HG02588 (cell line): ENCODE measurements at regions not wholly inside any gene's neighbourhood (a gene's known extent, or its start where the extent isn't known, plus 50 kb on each side); places are given as distances from the start of the nearest gene placed in this dataset.
"Not testable (repeated sequence)": the region's sequence is repeated elsewhere in the genome, so short reads cannot be mapped to it uniquely, and the experiment has no call there.

ENCODE experiments used
- ATAC-seq: cut with Tn5 transposase; IDR thresholded peaks from one replicate; pipeline ENCODE4 v1.9.1; 2021; ENCODE audit warnings: mild to moderate bottlenecking, moderate library complexity; ENCODE audit not compliant: unreplicated experiment

DNA sequence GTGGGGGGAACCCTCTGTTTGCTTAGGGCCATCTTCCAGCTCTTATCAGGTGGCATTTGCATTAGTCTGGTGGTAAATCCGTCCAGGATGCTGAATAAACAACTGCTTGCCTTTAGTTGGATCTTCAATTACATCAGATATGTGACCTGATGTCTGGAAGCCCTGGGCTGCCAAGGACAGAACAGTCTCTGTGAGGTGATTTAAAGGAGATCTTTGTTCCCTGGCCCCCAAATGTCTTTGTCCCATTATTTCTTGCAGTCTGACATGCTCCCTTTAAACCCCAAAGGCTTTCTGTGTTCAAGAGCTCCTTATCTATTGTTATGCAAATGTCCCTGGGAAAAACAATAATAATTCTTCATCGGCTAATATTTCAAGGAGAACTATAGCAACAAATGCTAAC, 84.6 kb upstream of the SPTLC3 start:
- ATAC-seq, result no peak

DNA sequence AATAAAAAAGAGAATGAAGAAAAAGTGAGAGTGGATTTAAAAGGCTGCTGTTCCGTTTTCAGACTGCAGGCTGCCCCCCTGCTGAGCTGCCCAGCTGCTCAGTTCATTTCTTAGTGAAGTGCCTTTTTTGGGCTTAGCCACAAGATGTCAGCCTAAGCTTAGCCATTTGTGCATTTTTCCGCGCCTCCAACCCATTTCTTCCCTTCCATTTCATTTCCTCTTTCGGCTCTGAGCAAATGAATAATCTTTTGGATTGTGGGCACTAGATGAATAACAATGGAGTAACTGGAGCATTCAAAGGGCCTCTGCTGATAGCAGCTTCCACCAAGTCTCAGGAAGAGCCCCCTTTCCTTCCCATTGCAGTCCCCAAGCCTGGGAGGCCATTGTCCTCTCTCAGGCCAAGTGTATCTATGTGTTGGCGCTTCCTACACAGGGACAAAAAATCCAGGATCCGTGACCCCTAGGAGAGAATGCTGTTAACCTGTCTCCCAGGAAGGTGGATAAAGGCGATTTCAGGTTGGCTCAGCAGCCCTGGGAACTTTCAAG, 83.5 kb upstream of the SPTLC3 start:
- ATAC-seq, result peak; percentile 91

DNA sequence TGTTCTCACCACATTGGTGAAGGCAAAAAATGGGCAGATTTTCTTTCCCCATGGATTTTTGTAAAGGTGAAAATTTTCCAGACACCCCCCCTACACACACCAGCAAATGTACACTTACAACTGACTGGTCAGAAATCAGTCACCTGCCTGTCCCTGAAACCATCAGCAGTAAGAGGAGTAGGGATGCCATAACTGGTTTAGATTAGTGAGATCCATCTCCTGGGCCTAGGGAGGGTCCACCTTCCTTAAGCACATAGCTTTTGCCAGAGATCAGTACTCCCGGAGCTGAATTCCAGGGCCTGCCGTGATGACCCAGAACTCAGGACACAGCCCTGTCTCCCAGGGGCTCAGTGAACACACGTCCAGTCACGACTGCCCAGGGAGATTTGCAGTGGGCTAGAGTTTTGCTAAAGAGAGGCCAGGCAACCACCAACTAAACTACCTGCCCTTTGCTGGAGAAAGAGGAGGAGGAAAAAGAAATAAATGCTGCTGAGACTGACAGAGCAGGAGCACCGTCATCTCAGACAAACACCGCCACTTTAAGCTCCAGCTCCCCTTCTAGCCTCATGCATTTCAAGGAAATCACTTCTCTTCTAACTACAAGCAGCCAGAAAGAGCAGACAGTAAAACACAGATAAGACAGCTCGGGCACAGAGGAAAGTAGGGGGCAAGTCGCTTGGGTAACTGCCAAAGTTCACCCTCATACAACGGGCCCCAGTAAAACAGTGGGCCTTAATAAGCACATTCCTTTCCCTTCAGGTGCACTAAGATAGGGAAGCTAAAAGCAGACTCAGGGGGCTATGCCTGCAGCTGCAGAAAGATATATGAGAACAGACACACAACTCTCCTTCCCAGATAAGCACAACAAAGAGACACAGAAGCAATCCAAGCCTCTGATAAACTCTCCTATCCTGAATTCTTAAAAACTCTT, 82.6 kb upstream of the SPTLC3 start:
- ATAC-seq, result no peak

DNA sequence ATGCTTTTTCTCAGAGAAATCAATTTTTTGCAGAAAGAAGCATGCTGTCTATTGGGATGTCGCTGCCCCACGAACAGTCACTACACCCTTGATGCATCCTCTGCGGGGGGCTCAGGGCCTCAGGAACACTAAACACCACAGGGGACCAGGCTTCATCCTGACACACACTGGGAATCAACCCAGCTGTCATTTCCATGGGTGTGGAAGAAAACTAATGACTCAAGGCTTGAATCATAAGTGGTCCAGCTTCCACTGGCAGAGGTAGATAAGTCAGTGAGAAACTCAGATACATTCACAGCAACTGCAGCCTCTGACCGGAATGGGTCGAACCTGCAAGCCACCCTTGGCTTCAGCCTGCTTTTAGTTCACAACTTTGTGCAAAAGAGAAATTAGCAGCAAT, 81.3 kb upstream of the SPTLC3 start:
- ATAC-seq, result no peak

GRCh38 chr20:12928358-12928754, 80.4 kb upstream of the SPTLC3 start:
- no peak for ATAC-seq

DNA sequence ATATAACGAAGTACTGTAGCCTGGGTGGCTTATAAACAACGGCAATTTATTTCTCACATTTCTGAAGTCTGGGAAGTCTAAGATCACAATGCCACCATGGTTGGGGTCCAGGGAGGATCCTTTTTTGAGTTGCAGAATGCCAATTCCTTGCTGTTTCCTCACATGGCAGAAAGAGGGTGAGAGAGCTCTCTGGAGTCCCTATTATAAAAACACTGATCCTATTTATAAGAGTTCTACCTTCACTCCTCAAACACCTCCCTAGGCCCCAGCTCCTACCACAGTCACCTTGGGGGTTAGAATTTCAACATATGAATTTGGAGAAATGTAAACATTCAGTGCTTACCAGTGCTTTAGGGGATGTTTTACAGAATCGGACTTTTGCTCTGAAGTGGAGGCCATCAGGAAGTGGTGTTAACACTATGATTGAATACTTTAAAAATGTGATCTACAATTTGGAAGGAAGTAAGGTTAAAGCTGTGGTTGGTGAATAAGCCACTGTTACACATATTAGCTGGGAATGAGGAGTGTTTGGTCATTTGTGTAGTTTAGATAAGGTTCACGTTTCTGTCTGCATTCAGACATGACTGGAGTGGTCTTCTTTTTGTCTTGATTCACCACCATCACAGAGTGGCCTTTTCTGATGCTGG, 79.9 kb upstream of the SPTLC3 start:
- ATAC-seq, result no peak

DNA sequence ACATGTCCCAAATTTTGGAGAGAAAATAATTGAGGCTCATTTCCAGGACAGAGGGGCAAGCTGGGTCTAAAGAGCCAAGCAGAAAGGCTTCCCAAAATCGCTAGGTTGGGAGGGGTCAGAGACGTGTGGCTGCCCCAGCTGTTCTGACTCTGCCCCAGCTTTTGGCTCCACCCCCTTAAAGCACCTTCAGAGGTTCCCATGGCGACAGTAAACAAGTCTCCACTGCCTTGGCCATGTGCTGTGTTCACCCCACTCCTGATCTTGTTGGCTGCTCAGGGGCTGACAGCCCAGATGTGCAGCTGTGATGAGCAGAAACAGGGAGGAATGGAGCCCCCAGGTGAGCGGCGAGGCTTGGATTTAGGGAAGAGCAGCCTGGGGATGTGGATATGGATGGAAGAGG, 72.8 kb upstream of the SPTLC3 start:
- no peak for ATAC-seq

GRCh38 chr20:12936524-12936923, 72.2 kb upstream of the SPTLC3 start:
- ATAC-seq, result no peak

DNA sequence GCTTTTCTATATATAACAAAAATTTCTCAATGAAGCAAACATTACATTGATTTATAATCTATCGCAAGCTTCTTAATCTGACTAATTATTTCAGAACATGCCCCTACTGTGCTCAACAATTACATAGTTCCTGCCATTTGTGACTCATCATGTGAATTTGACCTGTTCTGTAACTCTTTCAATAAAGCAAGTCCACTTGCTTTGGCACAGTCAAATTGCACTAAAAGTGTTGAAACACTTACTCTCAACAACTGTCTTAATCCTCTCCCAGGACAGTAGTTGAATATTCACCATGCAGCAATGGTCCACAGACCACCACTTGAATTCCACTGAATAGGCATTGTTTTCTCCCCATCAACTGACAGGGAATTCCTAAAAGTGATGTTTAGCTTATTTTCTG, 67.7 kb upstream of the SPTLC3 start:
- no peak for ATAC-seq

DNA sequence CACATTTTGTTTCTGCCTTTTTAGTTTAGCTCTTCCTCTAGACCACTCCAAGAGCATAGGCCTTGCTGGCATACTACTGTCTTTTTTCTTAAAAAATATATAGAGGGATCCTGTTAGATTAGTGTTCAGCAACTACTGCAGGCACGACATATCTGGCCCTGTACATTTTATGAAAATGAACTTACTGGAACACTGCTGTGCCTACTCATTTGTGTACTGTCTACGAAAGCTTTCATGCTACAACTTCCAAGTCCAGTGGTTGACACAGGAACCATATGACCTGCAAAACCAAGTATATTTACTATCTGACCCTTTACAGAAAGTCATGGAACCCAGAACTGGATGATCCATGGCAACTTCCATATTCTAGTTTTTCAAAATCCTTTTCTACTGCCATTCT, 66.6 kb upstream of the SPTLC3 start:
- no peak for ATAC-seq

GRCh38 chr20:12946789-12947188, 62.0 kb upstream of the SPTLC3 start:
- no peak for ATAC-seq

DNA sequence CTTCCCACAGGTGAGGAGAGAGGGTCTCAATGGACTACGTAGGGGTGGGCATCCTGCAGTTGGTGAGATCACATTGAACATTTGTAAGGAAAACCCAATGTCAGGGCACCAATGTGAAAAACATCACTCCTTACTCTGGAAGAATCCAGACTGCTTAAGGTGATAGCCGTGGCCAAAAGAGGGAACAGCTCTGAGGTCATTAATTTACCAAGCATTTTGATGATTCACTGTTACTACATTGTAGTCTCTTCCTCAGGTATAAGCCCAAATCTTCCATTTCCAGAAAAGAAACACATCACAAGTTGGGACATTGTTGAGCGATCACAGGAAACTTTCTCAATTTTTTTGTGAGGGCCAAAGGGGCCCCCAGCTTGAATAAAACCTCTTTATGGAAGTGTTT, 61.1 kb upstream of the SPTLC3 start:
- ATAC-seq, result no peak

GRCh38 chr20:12949429-12949980, 59.3 kb upstream of the SPTLC3 start:
- ATAC-seq, result no peak

DNA sequence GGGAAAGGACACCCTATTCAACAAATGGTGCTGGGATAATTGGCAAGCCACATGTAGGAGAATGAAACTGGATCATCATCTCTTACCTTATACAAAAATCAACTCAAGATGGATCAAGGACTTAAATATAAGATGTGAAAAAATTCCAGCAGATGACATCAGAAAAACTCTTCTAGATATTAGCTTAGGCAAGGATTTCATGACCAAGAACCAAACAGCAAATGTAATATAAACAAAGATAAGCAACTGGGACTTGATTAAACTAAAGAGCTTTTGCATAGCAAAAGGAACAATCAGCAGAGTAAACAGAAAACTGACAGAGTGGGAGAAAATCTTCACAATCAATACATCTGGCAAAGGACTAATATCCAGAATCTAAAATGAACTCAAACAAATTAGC, 54.5 kb upstream of the SPTLC3 start:
- ATAC-seq, result not testable (repeated sequence)

GRCh38 chr20:12955611-12956010, 53.2 kb upstream of the SPTLC3 start:
- ATAC-seq, result no peak

- ATAC-seq, result no peak
Measured at GRCh38 chr20:12956303-12956702, 52.5 kb upstream of the SPTLC3 start.

DNA sequence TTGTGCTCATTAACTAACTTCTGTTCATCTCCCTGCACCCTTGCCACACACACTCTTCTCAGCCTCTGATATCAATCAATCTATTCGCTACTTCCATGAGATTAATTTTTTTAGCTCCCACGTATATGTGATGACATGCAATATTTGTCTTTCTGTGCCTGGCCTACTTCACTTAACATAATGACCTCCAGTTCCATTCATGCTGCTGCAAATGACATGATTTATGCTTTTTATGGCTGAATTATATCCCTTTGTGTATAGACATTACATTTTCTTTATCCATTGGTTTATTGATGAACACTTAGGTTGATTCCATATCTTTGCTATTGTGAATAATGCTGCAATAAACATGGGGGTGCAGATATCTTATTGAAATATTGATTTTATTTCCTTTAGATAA, 50.8 kb upstream of the SPTLC3 start:
- ATAC-seq, result no peak
